ENCODE measurements at regions not wholly inside any gene's neighbourhood (a gene's known extent, or its start where the extent isn't known, plus 50 kb on each side); places are given as distances from the start of the nearest gene placed in this dataset.

- TF ChIP-seq, protein P1, sequence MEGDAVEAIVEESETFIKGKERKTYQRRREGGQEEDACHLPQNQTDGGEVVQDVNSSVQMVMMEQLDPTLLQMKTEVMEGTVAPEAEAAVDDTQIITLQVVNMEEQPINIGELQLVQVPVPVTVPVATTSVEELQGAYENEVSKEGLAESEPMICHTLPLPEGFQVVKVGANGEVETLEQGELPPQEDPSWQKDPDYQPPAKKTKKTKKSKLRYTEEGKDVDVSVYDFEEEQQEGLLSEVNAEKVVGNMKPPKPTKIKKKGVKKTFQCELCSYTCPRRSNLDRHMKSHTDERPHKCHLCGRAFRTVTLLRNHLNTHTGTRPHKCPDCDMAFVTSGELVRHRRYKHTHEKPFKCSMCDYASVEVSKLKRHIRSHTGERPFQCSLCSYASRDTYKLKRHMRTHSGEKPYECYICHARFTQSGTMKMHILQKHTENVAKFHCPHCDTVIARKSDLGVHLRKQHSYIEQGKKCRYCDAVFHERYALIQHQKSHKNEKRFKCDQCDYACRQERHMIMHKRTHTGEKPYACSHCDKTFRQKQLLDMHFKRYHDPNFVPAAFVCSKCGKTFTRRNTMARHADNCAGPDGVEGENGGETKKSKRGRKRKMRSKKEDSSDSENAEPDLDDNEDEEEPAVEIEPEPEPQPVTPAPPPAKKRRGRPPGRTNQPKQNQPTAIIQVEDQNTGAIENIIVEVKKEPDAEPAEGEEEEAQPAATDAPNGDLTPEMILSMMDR (IDR thresholded peaks at IDR 0.05; ENCODE audit: low read length), result no peak
- TF ChIP-seq EZH2 (optimal IDR thresholded peaks at IDR 0.05; ENCODE audit: low read depth, low read length), result no peak
These were observed 70.2 kb downstream of the FOXB1 start for GRCh38 chr15:60074181-60074885.

All from MM.1S (cell line).